CD4-positive, alpha-beta T cell treated with Interferon gamma for 1 hour (primary cell): ENCODE measurements at regions not wholly inside any gene's neighbourhood (a gene's known extent, or its start where the extent isn't known, plus 50 kb on each side); places are given as distances from the start of the nearest gene placed in this dataset.
"Not testable (repeated sequence)": the region's sequence is repeated elsewhere in the genome, so short reads cannot be mapped to it uniquely, and the experiment has no call there.

Experiments
- DNase-seq: peaks from one replicate; pipeline ENCODE4 v3.0.0-alpha.2; 2020

DNA sequence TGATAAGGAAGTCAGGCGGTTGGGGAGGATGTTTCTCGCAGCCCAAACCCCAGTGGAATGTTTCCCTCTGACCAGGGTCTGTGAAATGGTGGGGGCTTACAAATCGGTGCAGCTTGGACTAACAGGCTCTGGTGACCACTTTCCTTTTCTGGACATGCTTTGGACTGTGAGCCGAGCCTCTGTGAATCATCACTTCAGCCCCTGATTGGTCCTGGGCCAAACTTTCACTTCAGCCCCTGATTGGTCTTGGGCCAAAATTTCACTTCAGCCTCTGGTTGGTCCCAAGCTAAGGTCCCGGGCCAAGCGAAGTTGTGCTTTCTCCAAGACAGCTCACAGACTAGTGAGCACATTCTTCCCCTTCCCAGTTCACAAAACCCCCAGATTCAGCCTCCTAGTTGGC lies 223.7 kb upstream of the ANKRD20A1 start:
- DNase-seq = not testable (repeated sequence)

GRCh38 chr9:67611900-67612299 lies 246.8 kb upstream of the ANKRD20A1 start:
- not testable (repeated sequence) for DNase-seq

GRCh38 chr9:67609872-67610271 lies 248.9 kb upstream of the ANKRD20A1 start:
- not testable (repeated sequence) for DNase-seq

GRCh38 chr9:67609435-67609834 lies 249.3 kb upstream of the ANKRD20A1 start:
- not testable (repeated sequence) for DNase-seq

DNA sequence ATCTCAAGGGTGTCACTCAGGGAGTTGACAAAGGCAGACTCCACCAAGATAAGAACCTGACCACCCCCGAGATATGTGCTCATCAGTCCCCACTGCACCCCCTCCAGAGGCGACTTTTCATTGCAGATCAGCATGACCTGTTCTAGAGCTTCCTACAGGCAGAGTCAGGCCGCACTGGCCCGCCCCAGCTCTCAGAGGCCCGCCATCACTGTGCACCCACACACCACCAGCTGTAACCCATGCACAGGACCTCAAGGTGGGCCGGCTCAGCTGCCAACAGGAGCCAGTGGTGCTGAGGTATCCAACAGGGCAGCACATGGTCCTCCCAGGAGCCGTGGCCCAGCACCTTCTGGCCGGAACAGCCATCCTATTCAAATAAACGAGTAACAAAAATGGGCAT lies 253.6 kb upstream of the ANKRD20A1 start:
- DNase-seq = not testable (repeated sequence)

DNA sequence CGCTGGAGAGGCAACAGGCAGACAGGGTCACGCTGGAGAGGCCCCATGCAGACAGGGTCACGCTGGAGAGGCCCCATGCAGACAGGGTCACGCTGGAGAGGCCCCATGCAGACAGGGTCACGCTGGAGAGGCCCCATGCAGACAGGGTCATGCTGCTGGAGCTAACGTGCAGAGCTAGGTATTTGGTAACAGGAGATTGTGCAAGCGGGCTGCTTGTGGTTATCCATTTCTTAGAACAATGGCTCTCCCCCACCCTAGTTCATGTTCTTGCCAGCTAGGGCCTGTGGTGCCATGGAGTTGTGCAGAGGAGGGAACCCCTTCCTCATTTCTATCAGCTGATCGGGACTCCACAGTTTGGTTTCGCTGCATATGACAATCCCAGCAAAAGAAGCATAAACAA lies 255.1 kb upstream of the ANKRD20A1 start:
- peak; percentile 64 for DNase-seq

DNA sequence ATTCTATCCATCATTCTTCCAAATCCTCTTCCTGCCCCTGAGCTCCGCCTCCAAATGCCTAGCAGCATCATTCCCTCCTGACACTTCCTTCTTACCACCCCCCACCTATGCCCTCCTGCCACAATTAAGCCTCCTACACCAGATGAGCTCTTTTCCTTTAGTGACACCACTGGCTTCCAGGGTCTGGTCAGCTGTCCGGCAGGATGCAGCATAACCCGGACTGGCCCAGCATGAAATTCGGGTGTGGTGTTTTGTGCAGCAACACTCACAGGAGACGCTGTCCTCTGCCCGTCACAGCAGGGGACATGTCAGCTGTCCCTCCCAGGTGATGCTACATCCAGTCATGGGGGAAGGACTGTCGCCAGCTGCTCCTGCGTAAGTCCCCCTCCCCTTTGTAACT lies 266.3 kb upstream of the ANKRD20A1 start:
- not testable (repeated sequence) for DNase-seq

DNA sequence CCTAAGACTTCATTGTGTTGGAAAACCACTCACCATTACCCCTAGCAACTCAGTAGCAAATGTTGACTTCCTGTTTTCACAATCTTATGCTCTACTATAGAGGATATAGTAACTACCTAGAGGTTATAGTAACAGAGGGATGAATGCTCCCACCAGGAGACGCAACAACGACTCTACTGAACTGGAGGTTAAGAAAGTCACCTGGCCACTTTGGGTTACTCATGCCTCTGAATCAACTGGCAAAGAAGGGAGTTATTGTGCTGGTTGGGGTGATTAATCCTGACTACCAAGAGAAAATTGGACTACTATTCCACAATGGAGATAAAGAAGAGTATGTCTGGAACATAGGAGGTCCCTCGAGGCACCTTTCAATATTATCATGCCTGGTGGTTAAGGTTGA lies 302.9 kb upstream of the ANKRD20A1 start:
- DNase-seq = not testable (repeated sequence)

DNA sequence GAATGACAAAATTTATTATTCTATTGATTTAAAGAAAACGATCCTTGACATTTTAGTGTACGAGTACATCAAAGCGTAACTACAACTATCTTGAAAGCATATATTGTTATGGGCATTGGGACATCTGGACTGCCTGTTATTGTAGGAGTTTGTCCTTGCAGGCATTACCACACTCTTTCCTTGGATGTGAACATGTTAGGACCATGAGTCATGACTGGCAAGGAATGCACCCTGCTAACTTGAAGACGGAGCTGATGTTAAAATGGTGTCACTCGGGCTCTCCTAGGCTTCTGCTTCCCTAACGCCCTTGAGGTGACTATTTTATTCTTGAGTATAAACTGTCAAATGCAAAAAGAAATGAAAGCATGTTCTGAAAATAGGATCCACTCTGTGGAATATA lies 308.7 kb upstream of the ANKRD20A1 start:
- not testable (repeated sequence) for DNase-seq

DNA sequence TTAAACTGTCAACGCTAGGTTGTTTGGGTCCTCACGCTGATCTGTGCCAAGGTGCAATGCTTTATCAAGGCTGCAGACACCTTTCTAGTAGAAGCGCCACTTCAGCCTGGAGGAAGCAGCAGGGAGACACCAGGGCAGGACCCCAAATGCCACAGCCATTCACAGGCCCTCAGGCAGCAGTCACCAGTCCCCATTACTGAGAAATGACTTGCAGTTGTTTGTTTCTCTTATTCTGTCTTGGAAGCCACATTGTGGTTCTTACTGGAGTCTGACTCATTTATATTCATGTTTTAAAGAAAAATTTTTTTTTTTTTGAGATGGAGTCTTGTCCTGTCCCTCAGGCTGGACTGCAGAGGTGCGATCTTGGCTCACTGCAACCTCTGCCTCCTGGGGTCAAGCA lies 328.9 kb upstream of the ANKRD20A1 start:
- not testable (repeated sequence) for DNase-seq

- not testable (repeated sequence) for DNase-seq
Observed at GRCh38 chr9:67516938-67517337, 341.8 kb upstream of the ANKRD20A1 start.

DNA sequence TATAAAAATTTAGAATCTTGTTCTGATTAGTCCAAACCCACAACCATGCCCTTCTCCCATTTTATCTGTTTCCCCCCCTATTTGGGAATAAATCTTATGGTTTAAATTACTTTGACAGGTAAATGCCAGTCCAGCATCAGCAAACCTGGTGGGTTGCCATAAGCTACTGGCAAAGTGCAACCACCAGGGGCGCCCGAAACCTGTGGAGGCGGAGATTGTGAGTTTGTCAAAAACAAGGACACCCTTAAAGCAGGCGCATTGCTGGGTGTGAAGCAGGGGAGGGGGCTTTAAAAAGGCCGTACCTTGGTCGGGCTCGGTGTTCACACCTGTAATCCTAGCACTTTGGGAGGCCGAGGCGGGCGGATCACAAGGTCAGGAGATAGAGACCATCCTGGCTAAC lies 344.1 kb upstream of the ANKRD20A1 start:
- DNase-seq = not testable (repeated sequence)

DNA sequence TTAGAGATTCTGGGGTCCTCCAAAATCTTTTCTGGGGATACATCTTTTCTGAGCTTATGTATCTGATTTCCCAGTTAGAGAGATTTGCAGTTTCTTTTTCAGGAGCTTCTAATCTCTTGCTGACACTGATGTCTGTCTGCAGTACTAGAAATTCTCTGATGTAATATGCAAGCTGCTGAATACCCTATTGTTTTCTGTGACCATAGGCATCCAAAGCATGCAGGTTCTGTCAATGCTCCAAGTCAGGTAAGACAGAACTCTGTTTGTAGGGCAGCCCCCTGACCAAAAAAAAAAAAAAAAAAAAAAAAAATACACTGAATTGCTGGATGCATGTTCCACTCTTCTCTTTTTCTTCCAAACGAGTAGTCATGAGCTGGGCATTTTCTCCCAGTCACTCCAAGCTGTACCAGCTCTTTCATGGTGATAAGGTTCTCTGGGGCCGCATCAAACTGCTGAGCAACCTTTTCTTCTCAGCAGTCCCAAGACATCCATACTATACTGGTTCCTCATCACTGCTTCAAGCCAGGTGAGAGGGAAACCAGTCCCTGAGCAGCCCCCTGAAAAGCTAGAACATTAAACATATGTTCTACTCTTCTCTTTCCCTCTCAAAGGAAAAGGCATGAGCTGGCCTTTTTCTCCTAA lies 354.9 kb upstream of the ANKRD20A1 start:
- DNase-seq = not testable (repeated sequence)

DNA sequence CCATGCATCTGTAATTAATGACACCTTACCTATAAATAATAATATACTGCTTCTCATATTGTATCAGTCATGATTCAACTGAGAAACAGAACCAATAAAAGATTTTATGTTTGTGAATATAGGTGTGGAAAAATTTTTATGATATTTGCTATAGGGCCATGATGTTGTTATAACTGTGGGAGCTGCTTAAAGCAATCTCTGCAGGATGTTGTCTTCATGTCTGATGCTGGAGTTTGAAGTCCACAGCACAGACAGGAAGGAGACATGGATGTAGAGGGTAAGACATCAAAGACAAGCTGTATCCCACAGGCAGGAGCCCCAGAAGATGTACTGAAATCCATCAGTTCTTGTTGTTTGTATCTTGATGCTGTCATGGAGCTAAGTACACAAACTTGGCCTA lies 366.7 kb upstream of the ANKRD20A1 start:
- DNase-seq = not testable (repeated sequence)

DNA sequence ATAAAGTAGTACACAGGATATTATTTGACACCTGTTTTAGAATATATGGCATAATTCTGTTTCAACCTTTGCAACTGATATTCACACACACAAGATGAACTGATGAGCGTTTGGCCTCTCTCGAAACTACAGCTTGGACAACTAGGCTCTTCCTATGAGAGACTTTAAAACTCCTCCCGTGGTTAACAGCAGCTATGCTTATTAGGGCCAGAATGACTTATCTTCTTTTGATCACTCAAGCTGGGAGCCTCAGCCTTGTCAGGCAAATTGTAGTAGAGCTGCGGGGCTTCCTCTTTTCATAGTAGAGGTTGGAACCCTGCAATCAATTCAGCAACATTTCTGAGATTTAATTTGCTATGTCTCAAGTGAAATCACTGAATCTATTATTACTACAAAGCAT lies 381.3 kb upstream of the ANKRD20A1 start:
- DNase-seq = not testable (repeated sequence)

- not testable (repeated sequence) for DNase-seq
Observed at GRCh38 chr9:67470739-67471138, 388.0 kb upstream of the ANKRD20A1 start.

- DNase-seq = not testable (repeated sequence)
Observed at GRCh38 chr9:67468326-67468725, 390.4 kb upstream of the ANKRD20A1 start.

DNA sequence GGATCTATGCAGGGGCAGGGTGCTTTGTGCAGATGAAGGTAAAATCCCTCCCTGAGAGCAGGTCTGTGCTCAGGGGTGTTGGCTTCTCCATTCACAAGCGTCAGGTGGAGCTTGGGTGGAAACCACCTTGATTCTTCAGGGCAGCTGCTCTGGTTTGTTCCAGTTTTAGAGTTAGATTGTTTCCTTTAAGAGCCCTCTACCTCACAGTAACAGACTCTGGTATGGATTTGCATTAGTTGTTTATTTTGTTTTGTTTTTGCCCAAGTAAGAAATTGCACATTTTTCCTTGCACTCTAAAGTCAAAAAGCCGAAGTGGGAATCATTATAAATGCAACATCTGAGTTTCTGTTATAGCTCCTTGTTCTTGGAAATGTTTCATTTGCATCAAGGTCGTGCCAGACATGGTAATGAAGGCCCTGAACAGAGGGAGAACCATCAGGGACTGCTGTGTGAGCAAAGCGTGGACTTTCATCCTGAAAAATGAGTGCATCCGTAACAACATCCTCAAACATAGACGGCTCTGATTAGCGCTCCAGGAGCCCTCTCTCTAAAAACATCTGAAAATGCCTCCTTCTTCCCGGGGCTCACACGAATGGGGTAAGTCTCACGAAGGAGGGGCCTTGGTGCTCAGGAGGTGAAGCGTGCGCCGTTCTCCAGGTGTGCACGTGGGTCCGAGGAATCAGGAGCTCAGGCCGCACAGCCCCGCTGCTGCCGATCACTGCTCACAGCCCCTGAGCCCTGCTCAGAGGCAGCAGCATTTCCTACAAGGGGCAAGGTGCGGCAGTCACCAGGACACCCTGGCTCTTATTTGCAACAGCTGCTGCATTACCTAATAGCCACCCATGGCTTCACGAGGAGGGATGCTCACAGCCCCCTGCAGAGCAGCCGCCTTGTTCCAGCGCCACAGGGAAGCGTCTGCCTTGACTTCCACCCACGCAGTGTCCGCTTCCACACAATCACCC lies 396.7 kb upstream of the ANKRD20A1 start:
- DNase-seq = not testable (repeated sequence)

- not testable (repeated sequence) for DNase-seq
Observed at GRCh38 chr9:67452941-67453340, 405.8 kb upstream of the ANKRD20A1 start.

- DNase-seq = not testable (repeated sequence)
Observed at GRCh38 chr9:67442313-67442712, 416.4 kb upstream of the ANKRD20A1 start.

GRCh38 chr9:67437011-67437410 lies 421.7 kb upstream of the ANKRD20A1 start:
- not testable (repeated sequence) for DNase-seq

DNA sequence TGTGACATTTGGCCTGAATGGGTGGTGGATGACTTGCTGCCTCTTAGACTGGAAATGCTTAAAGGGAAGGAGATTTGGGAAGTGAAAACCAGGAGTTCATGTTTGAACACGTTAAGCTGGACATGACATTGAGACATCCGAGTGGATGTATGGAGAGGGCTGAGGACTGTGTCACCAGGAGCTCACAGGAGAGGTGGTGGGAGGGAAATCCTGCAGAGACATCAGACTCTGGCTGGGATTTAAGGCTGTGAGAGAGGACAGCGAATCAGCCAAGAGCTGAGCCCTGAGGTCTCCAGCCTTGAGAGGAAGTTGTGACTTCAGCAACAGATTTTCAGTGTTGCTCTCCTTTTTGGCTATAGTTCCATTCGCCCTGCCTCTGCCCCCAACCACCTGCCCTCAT lies 432.5 kb upstream of the SPATA31A3 start:
- not testable (repeated sequence) for DNase-seq

GRCh38 chr9:67423049-67423728 lies 430.8 kb upstream of the SPATA31A3 start:
- not testable (repeated sequence) for DNase-seq
